ENCODE measurements at regions not wholly inside any gene's neighbourhood (a gene's known extent, or its start where the extent isn't known, plus 50 kb on each side); places are given as distances from the start of the nearest gene placed in this dataset.

GRCh38 chr5:98992552-98992951, 63.7 kb upstream of the CHD1 start:
- in situ Hi-C loops (cut with HindIII; ENCODE audit: low sequenced_read_pairs) = no loop called here
- DNase-seq (ENCODE audit: low spot score) = no peak

- in situ Hi-C loops (cut with HindIII; ENCODE audit: low sequenced_read_pairs) = no loop called here
- no peak for DNase-seq (ENCODE audit: low spot score)
Measured at GRCh38 chr5:98989727-98990126, 60.9 kb upstream of the CHD1 start.

GRCh38 chr5:98986587-98986986, 57.8 kb upstream of the CHD1 start:
- in situ Hi-C loops (cut with HindIII; ENCODE audit: low sequenced_read_pairs) = no loop called here
- no peak for DNase-seq (ENCODE audit: low spot score)

GRCh38 chr5:98982880-98983279, 54.1 kb upstream of the CHD1 start:
- in situ Hi-C loops (cut with HindIII; ENCODE audit: low sequenced_read_pairs) = no loop called here
- no peak for DNase-seq (ENCODE audit: low spot score)

Data from G401 (cell line).